ENCODE measurements at regions not wholly inside any gene's neighbourhood (a gene's known extent, or its start where the extent isn't known, plus 50 kb on each side); places are given as distances from the start of the nearest gene placed in this dataset.
"Not testable (repeated sequence)": the region's sequence is repeated elsewhere in the genome, so short reads cannot be mapped to it uniquely, and the experiment has no call there.

DNA sequence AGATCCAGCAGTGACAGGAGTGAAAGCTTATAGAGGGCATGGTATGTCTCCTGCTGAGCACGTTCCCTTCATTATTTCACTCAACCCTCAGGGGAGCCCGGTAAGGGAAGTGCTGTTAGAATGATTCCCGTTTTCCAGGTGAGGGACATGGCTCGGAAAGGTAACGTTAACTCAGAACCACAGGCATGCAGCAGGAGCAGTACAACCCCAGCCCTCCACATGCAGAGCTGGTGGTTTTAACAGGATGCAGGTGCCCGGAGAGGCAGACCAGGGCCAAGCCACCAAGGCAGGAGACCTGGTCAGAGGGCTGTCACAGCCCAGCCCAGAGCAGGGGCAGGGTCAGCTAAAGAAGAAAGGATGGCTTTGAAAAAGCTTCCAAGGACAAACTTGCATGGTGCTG, 268.5 kb downstream of the SH3BP4 start:
- no peak for DNase-seq

DNA sequence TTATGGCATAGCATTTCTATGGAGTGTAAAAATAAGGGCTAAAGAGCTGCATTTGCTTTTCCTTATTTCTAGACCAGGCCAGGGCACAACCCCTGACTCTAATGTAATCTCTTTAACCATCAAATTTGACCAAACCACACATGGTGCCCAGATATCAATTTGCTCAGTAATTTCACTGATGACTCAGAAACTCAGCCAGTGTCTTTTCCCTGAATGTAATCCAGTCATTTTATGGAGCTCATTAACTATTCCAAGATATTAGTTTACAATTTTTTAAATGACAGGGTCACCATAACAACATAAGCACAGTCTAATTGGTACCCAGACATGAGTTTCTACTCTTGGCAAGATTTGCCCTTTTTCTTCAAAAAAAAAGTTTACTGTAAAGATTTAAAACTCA, 270.8 kb upstream of the AGAP1 start:
- DNase-seq = no peak

DNA sequence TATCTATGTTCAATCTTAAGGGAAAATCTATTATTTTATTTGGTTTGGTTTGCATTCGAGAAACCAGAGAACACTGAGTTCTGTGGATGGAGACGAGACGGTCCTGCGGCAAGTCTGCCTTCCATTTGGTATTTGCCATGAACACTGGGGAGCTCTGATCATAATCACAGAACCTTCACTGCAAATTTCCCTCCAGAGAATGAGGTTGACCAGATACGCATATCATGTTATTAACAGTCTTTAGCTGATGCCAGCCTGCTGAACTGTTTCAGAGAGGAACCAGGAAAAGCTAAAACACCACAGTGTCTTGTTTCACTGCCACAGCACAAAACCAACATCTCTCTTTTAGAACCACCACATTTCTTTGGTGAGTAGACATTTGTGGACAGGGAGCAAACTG, 269.4 kb upstream of the AGAP1 start:
- DNase-seq = no peak

DNA sequence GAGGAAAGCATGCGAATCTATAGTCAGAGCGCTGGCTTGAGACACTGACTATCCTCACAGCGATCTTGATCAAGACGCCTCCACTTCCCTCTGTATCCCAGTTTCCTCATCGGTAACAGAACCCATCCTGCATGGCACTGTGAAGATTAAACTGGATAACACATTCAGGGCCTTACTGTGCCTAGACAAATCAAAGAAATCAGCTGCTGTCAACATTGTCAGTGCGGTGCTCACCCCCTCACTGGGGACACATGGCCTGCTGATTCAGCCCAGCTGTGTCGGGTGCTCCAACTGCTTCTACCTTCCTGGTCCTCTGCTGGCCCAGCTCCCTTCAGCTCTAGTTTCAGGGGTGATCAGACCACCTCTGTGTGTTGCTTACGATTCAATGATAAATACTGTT, 268.6 kb upstream of the AGAP1 start:
- DNase-seq = no peak

DNA sequence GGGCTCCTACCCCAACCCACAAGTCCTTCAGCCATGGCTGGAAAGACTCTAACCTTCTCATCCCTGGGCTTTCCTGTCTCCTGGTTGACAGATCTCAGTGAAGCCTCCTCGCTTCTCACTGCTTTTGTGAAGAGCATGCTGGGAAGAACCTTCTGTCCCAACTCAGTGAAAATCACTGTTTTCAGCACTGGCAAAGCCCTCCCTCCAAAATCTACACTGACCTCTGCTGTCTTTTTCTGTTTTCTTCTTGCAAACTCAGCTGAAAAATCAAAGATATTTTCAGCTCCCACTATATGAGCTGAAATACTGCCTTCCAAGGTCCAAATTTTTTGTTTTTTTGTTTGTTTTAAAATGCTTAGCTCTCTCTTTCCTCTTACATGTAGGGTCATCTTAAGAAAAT, 266.3 kb upstream of the AGAP1 start:
- DNase-seq = no peak

DNA sequence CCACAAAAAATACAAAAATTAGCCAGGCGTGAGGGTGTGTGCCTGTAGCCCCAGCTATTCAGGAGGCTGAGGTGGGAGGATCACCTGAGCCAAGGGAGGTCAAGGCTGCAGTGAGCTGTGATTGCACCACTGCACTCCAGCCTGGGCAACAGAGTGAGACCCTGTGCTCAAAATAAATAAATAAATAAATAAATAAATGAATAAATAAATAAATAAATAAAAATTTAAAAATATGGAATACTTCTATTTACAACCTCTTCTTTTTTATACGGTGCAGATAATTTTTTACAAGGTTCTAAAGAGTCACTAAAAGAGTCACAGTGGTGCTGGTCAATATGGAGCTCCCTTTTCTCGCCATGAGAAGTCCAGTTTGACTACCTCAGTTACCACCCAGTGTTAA, 265.4 kb upstream of the AGAP1 start:
- DNase-seq = not testable (repeated sequence)

DNA sequence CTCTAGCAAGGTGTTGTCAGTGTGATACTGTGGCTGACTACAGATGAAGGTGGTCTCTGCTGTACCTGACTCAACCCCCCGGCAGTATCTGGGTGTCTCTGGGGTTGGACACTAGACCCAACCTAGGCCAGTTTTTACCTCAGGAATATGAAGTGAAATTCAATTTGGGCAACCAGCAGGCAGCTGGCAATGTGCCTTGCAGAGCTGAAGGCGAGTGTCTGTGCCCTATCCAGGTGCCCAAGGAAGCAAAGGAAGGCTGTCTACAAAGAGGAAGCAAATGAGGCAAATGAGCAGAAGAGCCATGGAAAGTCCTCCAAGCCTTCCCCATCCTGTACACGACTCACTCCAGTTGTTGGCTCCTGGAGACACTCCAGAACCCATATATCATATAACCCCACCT, 264.6 kb upstream of the AGAP1 start:
- no peak for DNase-seq

DNA sequence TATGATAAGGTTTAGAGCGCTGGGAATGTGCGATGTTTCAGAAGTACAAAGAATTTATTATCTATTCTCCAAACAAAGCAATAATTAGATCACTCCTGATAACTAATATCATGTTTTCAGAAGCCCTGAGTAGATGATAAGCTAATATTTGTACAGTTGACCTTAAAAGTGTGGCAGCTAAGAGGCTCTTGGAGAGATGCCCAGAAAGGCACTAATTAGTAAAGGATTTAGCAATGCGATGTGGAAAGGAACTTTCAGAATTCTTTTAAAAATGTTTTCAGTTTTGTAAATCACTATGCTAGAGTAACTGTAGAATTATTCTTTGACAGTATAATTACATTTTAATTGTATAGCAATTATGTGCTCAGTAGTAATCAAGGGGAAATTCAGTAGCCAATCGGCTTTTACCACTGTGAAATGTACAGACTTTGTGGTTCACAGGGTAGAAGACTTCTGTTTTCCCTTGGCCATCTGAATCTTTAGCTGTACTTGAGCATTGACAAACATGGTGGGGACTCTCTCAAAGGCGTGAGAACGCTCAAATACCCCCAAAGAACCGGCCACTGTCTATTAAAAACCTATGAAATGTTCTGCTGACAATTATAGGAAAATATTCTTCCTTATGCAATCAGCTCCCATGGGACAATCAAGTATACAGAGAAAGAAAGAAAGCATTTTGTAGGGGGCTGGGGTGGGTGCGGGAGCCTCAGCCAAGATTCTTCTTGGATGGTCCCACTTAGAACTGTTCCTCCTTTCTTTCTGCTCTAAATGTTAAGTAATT, 262.8 kb upstream of the AGAP1 start:
- no peak for DNase-seq

DNA sequence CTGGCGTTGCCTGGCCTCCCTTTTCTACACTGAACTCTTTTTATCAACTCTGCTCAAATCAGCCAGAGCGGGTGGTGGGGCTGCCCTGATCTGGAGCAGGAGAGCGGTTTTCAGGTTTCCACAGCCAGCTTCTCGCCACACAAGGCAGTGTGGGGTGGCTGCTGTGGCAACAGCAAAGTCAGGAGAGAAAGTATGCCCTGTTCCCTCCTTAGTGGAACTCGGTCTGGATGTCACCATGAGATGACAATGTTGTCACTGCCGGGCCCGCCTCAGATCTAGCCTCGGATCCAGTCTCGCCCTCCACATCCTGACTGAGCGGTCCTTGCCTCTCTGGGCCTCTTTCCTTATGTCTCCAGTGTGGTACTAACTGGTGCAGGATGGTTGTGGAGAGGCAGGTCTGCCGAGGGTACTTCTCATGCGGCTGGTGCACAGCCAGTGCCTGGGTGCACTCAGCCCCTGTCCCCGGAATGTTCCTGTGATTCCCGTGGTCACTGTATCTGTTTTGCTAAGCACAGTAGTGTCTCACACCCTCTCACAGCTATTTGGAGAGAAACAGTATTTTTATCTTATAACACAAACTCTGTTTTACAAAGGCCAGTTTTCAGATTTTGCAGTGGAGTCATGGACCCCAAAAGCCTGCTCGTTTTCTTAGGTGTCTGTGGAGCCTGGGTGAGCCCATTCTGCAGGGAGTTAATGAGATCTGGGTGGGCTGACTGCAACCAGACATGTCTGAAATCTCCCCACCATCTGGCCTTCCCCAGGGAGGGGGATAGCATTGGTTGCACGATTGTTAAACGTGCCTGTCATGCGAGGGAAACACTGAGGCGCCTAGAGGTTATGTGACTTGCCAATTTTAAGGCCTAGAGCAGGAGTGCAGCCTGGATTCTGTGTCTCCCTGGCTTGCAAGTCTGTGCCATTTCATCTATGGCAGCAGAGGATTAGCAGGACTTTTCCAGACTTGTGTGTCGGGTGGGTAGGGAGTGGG, 261.1 kb upstream of the AGAP1 start:
- no peak for DNase-seq

DNA sequence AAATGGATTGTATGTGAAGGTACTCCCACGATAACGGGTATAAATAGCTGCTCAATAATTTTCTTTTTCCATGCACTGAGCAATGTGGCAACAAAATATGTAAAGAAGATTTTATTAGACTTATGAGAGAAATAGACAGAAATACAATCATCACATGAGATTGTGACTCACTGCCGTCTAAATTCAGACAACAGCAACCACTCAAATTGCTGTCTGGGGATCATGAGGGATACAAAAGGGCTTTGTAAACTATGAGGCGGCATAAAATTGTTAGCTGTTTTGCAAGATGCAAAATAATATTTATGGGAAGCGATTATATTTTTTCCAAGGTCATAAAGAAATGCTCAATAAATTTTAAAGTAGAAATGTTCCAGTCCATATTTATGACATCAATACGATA, 259.1 kb upstream of the AGAP1 start:
- DNase-seq = no peak

DNA sequence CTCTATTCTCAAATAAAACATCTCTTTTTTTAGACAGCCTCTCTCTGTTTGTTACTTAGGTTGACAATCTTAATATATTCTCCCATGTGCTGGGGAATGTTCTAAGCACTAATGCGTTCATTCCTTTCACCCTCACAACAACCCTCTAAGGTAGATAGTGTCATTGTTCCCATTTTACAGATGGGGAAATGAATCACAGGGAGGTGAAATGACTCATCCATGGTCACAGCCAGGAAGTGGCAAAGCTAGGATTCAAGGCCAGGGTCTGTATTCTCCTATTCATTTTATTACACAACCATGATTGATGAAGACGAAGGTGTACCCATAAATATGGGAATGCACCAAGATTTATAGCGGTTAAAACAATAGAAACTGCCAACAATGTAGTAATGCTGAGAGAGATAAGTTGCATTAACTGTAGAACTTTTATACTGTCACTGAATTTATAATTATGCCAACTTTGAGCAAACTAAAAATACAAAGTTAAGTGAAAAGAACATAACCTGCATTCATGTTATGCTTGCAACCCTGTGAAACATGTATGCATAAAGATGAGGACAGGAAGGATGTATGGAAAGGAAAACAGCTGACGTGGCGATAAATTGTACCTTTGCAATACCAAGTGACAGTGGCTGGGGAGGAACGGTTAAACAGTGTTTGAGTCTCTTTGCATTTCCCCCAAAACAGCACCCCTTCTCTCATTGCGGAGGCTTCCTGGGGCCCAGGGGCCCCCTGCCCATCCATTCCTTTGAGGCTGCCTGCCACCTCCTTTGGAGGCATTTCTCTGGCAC, 257.7 kb upstream of the AGAP1 start:
- DNase-seq = no peak

DNA sequence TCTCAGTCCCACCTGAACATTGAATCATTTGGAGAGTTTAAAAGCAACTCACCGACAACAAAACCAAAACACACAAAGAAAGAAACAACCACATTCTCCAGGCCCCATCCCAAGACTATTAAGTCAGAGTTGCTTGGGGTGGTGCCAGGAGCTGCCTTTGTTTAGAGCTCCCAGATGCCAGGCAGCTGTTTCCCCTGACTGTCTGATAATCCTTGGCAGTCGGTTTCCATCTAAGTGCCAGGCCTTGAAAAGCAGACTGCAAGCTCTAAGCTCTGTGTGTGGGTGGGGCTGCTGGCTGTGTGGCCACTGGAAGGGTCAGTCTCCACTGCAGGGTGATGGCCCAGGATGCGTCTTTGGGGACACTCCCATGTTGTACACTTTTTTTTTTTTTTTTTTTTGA, 255.3 kb upstream of the AGAP1 start:
- DNase-seq = peak; percentile 81

DNA sequence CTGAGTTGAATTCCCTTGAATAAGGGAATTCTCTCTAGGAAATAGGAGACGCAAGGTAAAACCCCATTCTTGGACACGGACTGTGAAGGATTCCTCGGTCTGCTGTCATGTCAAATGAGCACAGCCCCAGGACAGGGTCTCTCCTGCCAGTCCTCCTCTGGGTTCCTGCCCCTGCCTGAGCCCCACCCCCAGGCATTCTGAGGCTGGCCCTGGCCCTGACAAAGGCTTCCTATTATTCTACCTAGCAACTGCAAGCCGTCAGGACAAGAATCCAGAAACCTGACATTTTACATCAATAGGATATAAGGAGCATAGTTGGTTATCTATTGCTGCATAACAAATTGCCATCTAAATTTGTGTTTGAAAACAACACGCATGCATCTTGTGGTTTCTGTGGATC, 253.3 kb upstream of the AGAP1 start:
- no peak for DNase-seq

DNA sequence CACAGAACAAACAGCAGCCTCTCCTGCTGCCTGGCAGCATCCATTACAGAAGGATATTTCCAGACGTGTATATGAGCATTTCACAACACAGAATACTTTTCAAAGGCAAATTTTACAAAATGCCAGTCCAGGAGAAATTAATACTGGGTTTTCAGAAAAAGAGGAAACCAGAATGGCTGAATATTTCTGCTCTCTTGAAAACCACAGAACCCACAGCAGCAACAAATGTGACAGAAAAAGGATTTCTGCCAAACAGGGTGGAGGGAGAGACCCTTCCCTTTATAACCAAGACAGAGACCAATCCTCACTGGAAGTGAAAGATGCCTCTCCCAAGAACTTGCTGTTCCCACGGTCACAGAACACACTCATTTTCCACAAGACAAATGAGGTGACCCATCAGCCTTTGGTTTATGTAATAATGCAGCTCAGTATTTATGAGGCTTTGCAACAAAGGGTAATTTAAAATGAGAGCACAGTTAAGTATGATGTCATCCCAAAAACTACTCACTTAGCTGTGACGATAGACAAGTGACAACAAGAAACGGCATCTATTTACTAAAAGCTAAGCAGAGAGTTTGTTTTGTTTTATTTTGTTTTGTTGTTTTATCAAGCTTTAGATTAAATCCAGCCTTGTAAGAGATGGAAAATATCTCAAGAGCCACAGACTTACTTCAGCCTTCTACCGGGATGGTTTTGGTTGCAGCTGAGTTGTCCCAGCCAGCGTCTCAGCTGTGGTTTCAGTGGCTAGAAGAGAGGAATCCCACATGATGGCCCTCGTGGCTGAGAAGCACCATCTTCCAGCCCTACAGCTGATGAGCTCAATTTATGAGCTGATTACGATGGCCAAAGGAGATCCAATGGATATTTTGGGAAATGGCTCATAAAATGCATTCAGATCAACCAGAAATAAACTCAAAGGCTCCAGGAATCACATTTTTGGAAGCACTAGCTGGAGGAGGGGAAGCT, 249.3 kb upstream of the AGAP1 start:
- peak; percentile 51 for DNase-seq

DNA sequence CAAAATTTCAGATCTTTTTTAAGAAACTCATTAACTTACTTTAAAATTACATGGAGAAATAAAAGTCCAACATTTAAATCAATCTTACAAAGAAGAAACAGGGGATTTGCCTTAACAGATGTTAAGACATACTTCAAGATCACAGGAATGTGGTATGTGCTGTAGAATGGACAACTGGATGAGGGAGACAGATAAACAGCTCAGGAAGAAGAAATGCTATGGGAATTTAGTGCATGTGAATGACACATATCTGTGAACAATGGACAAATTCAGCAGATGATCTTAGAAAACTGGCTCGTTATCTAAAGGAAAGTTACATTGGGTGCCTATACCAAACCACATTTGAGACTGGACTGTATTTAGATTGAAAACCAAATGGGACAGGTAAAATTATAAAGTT, 246.8 kb upstream of the AGAP1 start:
- DNase-seq = no peak

DNA sequence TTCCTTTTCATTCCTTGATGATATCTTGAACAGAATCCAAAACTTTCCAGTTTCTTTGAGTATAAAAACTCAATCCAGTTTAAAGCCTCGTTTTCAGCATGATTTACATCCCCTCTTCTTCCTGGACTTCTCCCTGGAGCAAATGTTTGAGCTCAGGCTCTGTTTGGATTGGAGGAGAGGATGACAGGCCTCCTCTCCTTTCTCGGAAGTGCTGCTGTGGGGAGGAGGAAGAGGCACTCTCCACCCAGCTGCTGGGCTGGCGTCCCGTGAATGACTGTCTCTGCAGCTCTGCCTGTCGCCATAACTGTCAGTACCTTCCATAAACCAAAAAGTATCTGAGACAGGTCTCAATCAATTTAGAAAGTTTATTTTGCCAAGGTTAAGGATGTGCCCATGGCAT, 238.2 kb upstream of the AGAP1 start:
- DNase-seq = peak; percentile 49

DNA sequence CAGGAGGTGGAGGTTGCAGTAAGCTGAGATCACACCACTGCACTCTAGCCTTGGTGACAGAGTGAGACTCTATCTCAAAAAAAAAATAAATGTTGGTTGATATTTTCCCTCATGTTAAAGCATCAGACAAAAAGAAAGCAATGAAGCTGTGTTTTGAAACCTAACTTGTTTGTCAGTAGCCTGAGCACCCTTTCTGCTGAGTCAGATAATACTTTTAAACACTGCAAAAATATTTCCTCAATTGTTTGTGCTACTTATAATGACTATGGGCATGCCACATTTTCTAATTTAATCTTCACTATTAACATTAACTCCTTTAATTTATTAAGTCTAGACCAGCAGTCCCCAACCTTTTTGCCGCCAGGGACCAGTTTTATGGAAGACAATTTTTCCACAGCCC, 236.3 kb upstream of the AGAP1 start:
- no peak for DNase-seq

DNA sequence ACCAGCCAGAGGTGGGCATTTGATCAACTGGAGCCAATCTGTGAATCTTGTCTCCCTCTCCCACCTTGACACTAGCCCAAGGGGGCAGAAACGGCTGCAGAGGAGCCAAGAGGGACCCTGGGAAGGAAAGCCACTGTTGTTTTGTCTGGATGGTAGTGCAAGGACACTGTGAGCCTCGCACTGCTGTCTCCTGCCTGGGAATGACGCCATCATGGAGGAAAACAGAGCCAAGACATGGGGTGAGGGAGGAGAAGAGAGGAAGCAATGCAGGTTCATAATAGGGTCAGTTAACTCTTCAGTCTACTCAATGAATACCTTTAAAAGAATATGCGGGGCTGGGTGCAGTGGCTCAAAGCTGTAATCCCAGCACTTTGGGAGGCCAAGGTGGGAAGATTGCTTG, 231.1 kb upstream of the AGAP1 start:
- DNase-seq = no peak

DNA sequence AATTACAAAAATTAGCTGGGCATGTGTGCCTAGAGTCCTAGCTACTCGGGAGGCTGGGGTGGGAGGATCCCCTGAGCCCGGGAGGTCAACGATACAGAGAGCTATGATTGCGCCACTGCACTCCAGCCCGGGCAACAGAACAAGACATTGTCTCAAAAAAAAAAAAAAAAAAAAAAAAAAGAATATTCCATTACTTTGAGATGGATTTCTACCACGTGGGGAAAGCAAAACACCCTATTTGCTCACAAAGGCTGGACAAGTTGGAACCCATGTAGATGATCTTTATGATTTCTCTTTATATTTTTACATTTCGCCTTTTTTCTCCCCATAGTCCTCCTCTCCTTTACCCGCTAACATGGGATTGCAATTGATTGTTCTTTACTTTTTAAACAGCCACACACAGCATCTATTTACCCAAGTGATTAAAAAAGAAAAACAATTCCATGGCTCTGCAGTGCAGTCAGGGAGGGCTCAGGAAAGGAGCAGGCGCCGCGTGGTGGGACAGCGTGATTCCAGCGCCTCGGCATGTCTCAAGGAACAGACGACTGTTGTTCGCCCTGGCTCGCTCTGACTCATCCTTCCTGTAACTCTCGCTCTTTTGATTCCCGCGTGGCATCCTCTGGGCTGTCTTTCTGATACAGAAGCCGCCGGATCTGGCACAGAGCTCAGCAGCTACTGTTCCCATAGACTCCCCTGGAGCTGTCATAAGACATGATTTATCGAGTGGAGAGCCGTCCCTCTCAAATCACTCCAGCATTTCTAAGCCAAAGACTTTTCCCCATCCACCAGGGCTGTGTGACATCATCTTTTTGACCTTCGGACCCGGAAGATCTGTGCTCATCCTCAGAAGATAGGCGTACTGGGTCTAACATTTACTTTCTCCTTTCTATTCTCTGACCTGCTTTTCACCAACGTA, 230.4 kb upstream of the AGAP1 start:
- peak; percentile 84 for DNase-seq

DNA sequence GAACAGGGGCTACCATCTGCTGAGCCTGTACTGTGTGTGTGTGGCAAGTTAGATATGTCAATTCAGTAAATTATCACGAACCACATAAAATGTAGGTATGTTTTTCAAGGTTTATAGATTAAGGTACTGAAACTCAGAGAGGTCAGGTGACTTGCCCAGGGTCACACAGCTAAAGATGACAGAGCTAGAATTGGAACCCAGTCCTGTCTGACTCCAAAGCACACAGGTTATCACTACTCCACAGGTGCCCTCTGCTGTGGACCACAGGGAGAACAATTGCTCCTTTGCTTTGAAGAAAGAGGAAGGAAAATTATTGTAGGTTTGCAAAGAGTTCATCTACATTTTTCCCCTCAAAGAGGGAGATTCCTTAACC, 229.7 kb upstream of the AGAP1 start:
- no peak for DNase-seq

DNA sequence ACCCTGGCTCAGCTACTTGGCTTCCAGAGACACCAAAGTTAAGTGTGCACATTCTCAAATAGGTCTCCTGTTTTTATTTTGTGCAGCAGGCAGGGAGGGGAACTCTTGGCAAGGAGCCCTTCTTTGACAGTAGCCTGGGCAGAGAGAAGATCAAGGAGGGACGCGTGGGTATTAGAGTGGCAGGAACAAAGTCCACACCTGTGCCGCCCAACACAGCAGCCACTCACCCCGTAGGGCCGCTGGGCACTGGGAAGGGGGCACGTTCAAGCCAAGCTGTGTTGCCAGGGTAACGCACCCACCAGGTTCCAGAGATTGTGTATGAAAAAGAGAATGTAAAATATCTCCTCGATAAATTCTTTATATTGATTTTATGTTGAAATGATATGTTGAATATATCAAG, 229.3 kb upstream of the AGAP1 start:
- no peak for DNase-seq

Measured in right hindlimb (tissue), 1 donor.